GM10248 (cell line): ENCODE measurements at regions not wholly inside any gene's neighbourhood (a gene's known extent, or its start where the extent isn't known, plus 50 kb on each side); places are given as distances from the start of the nearest gene placed in this dataset.

Source experiments
- CTCF ChIA-PET: fragments of 300-600 bp; sonication (Branson Sonifier 250); formaldehyde crosslinking; extraction: SDS; loops from one replicate; lab custom pipeline; 2021; ENCODE audit warnings: antibody characterized with exemption; lab: Yijun Ruan, JAX
- POLR2A ChIA-PET: fragments of 350-650 bp; sonication (Branson Sonifier 250); formaldehyde crosslinking; extraction: SDS; loops from one replicate; lab custom pipeline; 2020; ENCODE audit warnings: antibody characterized with exemption; lab: Yijun Ruan, JAX
- DNase-seq: peaks from one replicate; pipeline ENCODE4 v3.0.0; 2012; ENCODE audit errors: extremely low spot score
- CTCF ChIP-seq: IDR thresholded peaks from 2 replicates; pipeline ENCODE4 v1.5.1; 2012; ENCODE audit warnings: mild to moderate bottlenecking, low read depth; ENCODE audit errors: extremely low read depth, missing control alignments, control extremely low read depth

DNA sequence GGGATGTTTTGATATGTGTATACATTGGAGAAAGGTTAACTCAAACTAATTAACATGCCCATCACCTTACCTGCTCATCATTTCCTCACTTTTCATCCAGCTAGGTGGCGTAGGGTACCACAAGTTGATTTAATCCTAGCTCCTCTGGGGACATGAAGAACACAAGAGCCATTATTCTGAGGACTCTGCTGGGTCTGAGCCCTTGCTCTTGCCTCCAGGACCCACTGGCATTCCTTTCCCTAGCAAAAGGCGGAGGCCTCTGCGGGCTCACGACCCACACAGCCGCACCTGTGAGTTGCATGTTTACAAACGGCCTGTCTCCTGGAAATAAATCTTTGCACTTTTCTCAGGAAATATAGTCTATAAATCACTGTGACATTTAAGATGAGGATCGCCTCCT is 871.9 kb downstream of the TBC1D22A start:
- TF ChIP-seq CTCF: no peak
- POLR2A ChIA-PET: no interaction called here
- CTCF ChIA-PET: no interaction called here
- DNase-seq: no peak

DNA sequence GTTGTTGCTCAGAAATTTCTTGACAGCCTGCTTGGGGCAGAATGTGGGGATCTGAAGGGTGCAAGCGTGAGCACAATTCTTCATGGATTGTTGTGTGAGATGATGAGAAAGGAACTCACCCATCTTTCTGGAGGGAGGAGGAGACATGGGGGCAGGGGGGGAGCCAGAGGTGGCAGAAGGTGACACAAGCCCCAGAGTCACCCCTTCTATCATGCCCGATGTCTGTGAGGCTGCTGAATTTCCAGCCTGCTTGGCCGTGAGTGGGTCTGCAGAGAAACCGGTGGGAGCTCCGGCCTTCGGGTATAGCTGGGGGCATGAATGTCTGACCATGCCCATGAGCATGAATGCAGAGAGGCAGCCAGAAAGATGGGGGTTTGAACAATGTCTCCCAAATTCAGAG is 870.7 kb downstream of the TBC1D22A start:
- no peak for TF ChIP-seq CTCF
- DNase-seq: no peak
- ChIA-PET POLR2A (no interaction called here), CTCF (no interaction called here)

- DNase-seq: no peak
- ChIA-PET CTCF (no interaction called here), POLR2A (no interaction called here)
- no peak for TF ChIP-seq CTCF
Measured at GRCh38 chr22:47632701-47633100, 870.3 kb downstream of the TBC1D22A start.

GRCh38 chr22:47631571-47632102 is 869.2 kb downstream of the TBC1D22A start:
- TF ChIP-seq CTCF: no peak
- no peak for DNase-seq
- ChIA-PET POLR2A (no interaction called here), CTCF (no interaction called here)

GRCh38 chr22:47630741-47631534 is 868.5 kb downstream of the TBC1D22A start:
- DNase-seq: no peak
- ChIA-PET POLR2A (no interaction called here), CTCF (no interaction called here)
- TF ChIP-seq CTCF: no peak

DNA sequence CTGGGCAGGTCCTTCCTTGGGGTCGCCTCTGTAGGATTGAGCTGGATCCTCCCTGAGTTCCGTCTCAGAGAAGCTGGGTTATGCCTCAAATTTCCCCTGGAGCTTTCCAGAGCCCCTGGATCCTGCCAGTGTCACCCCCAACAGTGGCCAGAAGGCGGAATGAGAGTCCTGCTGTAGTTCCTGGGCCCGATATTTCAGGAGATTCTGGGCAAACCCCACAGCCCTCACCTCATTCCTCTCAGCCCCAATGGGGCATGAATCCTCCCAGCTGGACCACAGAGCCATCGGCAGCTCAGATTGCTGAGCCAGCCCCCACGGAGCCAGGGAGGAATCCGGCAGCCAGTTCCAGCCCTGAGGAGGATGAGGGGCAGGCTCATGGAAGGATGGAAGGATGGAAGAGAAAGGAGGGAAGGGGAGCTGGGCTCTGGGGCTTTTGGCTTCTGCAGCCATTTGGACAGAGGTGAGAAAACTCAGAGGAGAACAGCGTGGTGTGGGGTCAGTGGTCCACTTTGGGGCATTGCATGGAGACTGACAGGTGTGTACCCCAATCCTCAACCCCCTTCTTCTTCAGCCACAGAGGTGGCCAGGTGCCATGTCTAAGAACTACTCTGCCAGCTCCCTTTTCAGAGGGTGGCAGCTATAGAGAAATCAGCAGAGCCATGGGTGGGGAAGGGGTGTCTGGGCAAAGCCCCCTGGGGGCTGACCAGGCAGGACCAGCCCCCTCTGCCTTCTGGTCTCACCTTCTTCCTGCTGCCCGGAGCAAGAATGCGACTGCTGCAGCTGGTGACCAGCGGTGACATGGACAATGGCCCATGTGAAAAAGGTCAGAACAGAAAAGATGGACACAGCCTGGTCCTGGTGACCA is 867.6 kb downstream of the TBC1D22A start:
- POLR2A ChIA-PET: no interaction called here
- CTCF ChIA-PET: interaction anchor here (1.0 to 1.1 kb wide), 2 partner anchors 8 to 21 kb away, joined by 3 read pairs; no protein-coding TSS in a partner anchor
- no peak for TF ChIP-seq CTCF
- DNase-seq: no peak
